Urinary bladder (tissue), 3 donors: ENCODE measurements at regions not wholly inside any gene's neighbourhood (a gene's known extent, or its start where the extent isn't known, plus 50 kb on each side); places are given as distances from the start of the nearest gene placed in this dataset.

Experiments used
- DNase-seq: peaks from one replicate; pipeline ENCODE4 v3.0.0-alpha.2; 2015; ENCODE audit errors: extremely low spot score
- H3K27ac ChIP-seq: one replicate; pipeline ENCODE4 v1.5.1; 2013; ENCODE audit warnings: low read depth, mild to moderate bottlenecking, moderate library complexity
- H3K36me3 ChIP-seq: one replicate; pipeline ENCODE4 v1.6.1; 2013; ENCODE audit warnings: mild to moderate bottlenecking, moderate library complexity; ENCODE audit not compliant: insufficient read depth
- H3K4me1 ChIP-seq: one replicate; pipeline ENCODE4 v1.6.1; 2013; ENCODE audit warnings: mild to moderate bottlenecking, moderate library complexity; ENCODE audit not compliant: insufficient read depth
- H3K4me3 ChIP-seq: one replicate; pipeline ENCODE4 v1.5.1; 2013; ENCODE audit warnings: low read depth, low read length
- WGBS: extraction: QIAGEN DNeasy Blood & Tissue Kit; methylation state at CpG from one replicate; pipeline ENCODE4 v1.1.7; 2013; 5-methylcytosine and 5-hydroxymethylcytosine counted together
- donor health status: healthy with polysubstance abuse.
- donor health status: healthy.

GRCh38 chr1:29786791-29787732, 550.7 kb downstream of the PTPRU start:
- 74% methylated on average over 13 of the region's 13 CpGs for WGBS
- no peaks in the 10 kb centered on the region for H3K36me3 ChIP-seq
- no peak overlapping the region for H3K27ac ChIP-seq
- no peak overlapping the region for H3K4me3 ChIP-seq
- H3K4me1 ChIP-seq, result no peaks in the 10 kb centered on the region
- DNase-seq, result no peak

GRCh38 chr1:29786195-29786594, 549.9 kb downstream of the PTPRU start:
- DNase-seq, result no peak
- no peaks in the 10 kb centered on the region for H3K36me3 ChIP-seq
- H3K4me1 ChIP-seq, result no peaks in the 10 kb centered on the region
- no peak overlapping the region for H3K4me3 ChIP-seq
- WGBS, result 83% methylated on average over 4 of the region's 4 CpGs
- H3K27ac ChIP-seq, result no peak overlapping the region

- H3K27ac ChIP-seq, result no peak overlapping the region
- H3K36me3 ChIP-seq, result no peaks in the 10 kb centered on the region
- WGBS, result 83% methylated on average over 5 of the region's 5 CpGs
- no peak overlapping the region for H3K4me3 ChIP-seq
- no peaks in the 10 kb centered on the region for H3K4me1 ChIP-seq
- no peak for DNase-seq
Measured at GRCh38 chr1:29785554-29785953, 549.2 kb downstream of the PTPRU start.

GRCh38 chr1:29785137-29785527, 548.8 kb downstream of the PTPRU start:
- Histone ChIP-seq H3K27ac (no peak overlapping the region), H3K36me3 (no peaks in the 10 kb centered on the region), H3K4me1 (no peaks in the 10 kb centered on the region), H3K4me3 (no peak overlapping the region)
- 55% methylated on average over 7 of the region's 7 CpGs for WGBS
- no peak for DNase-seq

- Histone ChIP-seq H3K4me1 (no peaks in the 10 kb centered on the region), H3K27ac (no peak overlapping the region), H3K4me3 (no peak overlapping the region), H3K36me3 (no peaks in the 10 kb centered on the region)
- 62% methylated on average over 10 of the region's 10 CpGs for WGBS
- DNase-seq, result no peak
Measured at GRCh38 chr1:29784276-29785136, 548.2 kb downstream of the PTPRU start.

- WGBS, result 68% methylated on average over 17 of the region's 17 CpGs
- DNase-seq, result no peak
Measured at GRCh38 chr1:29783508-29784275, 547.4 kb downstream of the PTPRU start.

GRCh38 chr1:29782846-29783507, 546.7 kb downstream of the PTPRU start:
- DNase-seq, result no peak
- 75% methylated on average over 6 of the region's 6 CpGs for WGBS

More at GRCh38 chr1:29783508-29784275, 547.4 kb downstream of the PTPRU start:
- Histone ChIP-seq H3K36me3 (no peaks in the 10 kb centered on the region), H3K4me3 (no peak overlapping the region), H3K4me1 (no peaks in the 10 kb centered on the region), H3K27ac (no peak overlapping the region)

GRCh38 chr1:29779146-29779545, 542.8 kb downstream of the PTPRU start:
- 81% methylated on average over 5 of the region's 5 CpGs for WGBS
- no peak for DNase-seq
- H3K4me3 ChIP-seq, result no peak overlapping the region
- no peaks in the 10 kb centered on the region for H3K36me3 ChIP-seq
- no peak overlapping the region for H3K27ac ChIP-seq
- H3K4me1 ChIP-seq, result no peaks in the 10 kb centered on the region

More at GRCh38 chr1:29782846-29783507, 546.7 kb downstream of the PTPRU start:
- Histone ChIP-seq H3K27ac (no peak overlapping the region), H3K4me3 (no peak overlapping the region), H3K4me1 (no peaks in the 10 kb centered on the region), H3K36me3 (no peaks in the 10 kb centered on the region)

- H3K36me3 ChIP-seq, result no peaks in the 10 kb centered on the region
- H3K4me3 ChIP-seq, result no peak overlapping the region
- no peaks in the 10 kb centered on the region for H3K4me1 ChIP-seq
- no peak for DNase-seq
- H3K27ac ChIP-seq, result no peak overlapping the region
- 82% methylated on average over 2 of the region's 2 CpGs for WGBS
Measured at GRCh38 chr1:29777522-29777921, 541.2 kb downstream of the PTPRU start.

GRCh38 chr1:29774355-29774754, 538.0 kb downstream of the PTPRU start:
- Histone ChIP-seq H3K27ac (no peak overlapping the region), H3K4me3 (no peak overlapping the region), H3K36me3 (no peaks in the 10 kb centered on the region), H3K4me1 (no peaks in the 10 kb centered on the region)
- no peak for DNase-seq
- WGBS, result 94% methylated on average over 2 of the region's 2 CpGs

- Histone ChIP-seq H3K27ac (no peak overlapping the region), H3K4me3 (no peak overlapping the region), H3K36me3 (no peaks in the 10 kb centered on the region), H3K4me1 (no peaks in the 10 kb centered on the region)
- WGBS, result 41% methylated on average over 4 of the region's 4 CpGs
- no peak for DNase-seq
Measured at GRCh38 chr1:29772584-29773100, 536.3 kb downstream of the PTPRU start.

- Histone ChIP-seq H3K4me3 (no peak overlapping the region), H3K4me1 (no peaks in the 10 kb centered on the region), H3K36me3 (no peaks in the 10 kb centered on the region), H3K27ac (no peak overlapping the region)
- DNase-seq, result no peak
- WGBS, result 55% methylated on average over 11 of the region's 11 CpGs
Measured at GRCh38 chr1:29767769-29768425, 531.6 kb downstream of the PTPRU start.
